ELF-1 (cell line): ENCODE measurements at regions not wholly inside any gene's neighbourhood (a gene's known extent, or its start where the extent isn't known, plus 50 kb on each side); places are given as distances from the start of the nearest gene placed in this dataset.

Source experiments
- DNase-seq: peaks from one replicate; pipeline ENCODE4 v3.0.0-alpha.2; 2016; ENCODE audit warnings: low read depth, low spot score

- peak; percentile 40 for DNase-seq
Observed at GRCh38 chr11:45089676-45090499, 56.6 kb upstream of the PRDM11 start.

- no peak for DNase-seq
Observed at GRCh38 chr11:45090607-45091006, 55.8 kb upstream of the PRDM11 start.

GRCh38 chr11:45091563-45092403, 54.7 kb upstream of the PRDM11 start:
- DNase-seq, result peak; percentile 91

GRCh38 chr11:45092404-45092785, 54.0 kb upstream of the PRDM11 start:
- DNase-seq, result no peak

- DNase-seq, result no peak
Observed at GRCh38 chr11:45092901-45093760, 53.3 kb upstream of the PRDM11 start.

GRCh38 chr11:45093761-45094455, 52.5 kb upstream of the PRDM11 start:
- DNase-seq, result no peak

GRCh38 chr11:45094958-45095690, 51.3 kb upstream of the PRDM11 start:
- DNase-seq, result no peak

GRCh38 chr11:45095691-45096010, 50.8 kb upstream of the PRDM11 start:
- no peak for DNase-seq

GRCh38 chr11:45096636-45097035, 49.8 kb upstream of the PRDM11 start:
- no peak for DNase-seq
